ENCODE measurements at regions not wholly inside any gene's neighbourhood (a gene's known extent, or its start where the extent isn't known, plus 50 kb on each side); places are given as distances from the start of the nearest gene placed in this dataset.
A peak's percentile ranks its signal among the peaks of the same experiment; 100 is the strongest.

DNA sequence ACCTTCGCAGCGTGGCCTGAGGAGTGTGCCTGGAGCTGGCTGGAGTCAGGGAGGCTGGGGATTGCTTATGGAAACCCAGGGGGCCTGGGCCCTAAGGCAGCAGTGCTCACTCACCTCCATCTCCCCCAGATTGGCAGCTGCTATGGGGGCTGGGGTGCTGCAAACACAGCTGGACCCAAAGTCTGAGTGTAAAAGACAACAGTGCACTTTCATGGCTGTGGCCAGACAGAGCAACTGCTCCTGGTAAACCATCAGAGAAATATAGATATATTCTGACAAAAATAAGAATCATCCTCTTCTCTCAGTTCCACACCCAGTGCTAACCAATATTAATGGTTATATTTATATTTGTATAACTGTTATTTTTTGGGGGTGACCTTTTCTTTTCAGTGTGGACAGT, 123.9 kb downstream of the TENT4A start:
- Histone ChIP-seq H3K9me3 (ENCODE audit: severe bottlenecking) (peaks cover 14% of the 10 kb centered on the region), H3K36me3 (no peaks in the 10 kb centered on the region), H3K27me3 (ENCODE audit: insufficient read depth, low read depth, severe bottlenecking) (no peaks in the 10 kb centered on the region), H3K4me3 (ENCODE audit: low read depth, low read length) (no peak overlapping the region), H3K27ac (no peak overlapping the region)
- DNase-seq = no peak
- TF ChIP-seq, protein P1, sequence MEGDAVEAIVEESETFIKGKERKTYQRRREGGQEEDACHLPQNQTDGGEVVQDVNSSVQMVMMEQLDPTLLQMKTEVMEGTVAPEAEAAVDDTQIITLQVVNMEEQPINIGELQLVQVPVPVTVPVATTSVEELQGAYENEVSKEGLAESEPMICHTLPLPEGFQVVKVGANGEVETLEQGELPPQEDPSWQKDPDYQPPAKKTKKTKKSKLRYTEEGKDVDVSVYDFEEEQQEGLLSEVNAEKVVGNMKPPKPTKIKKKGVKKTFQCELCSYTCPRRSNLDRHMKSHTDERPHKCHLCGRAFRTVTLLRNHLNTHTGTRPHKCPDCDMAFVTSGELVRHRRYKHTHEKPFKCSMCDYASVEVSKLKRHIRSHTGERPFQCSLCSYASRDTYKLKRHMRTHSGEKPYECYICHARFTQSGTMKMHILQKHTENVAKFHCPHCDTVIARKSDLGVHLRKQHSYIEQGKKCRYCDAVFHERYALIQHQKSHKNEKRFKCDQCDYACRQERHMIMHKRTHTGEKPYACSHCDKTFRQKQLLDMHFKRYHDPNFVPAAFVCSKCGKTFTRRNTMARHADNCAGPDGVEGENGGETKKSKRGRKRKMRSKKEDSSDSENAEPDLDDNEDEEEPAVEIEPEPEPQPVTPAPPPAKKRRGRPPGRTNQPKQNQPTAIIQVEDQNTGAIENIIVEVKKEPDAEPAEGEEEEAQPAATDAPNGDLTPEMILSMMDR (IDR thresholded peaks at IDR 0.05; ENCODE audit: low read depth, low read length) = no peak

DNA sequence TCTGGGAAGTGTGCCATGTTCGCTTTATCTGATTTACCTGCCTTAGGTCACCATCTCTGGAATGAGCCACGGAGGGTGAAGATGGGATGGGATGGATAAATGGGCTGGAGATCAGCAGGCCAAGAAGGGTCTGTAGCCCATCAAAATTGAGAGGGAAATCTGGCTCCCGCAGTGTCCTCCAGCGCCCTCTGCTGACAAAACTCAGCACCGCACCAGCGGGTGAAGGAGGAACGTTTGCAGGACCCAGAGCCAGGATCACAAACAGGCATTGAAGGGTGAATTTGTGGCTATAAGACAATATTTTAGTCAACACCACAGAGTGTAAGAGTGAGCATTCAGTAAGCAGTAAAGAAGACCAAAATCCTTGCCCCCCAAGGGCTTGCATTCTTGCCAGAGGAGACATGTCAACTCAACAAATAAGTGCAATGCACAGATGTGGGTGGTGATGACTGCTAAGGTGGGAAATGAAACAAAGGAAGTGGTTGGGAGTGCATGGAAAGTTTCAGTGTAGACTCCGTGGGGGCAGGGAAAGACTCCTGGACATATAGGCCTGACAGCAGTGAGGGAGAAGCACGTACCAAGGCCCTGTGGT, 124.4 kb downstream of the TENT4A start:
- TF ChIP-seq, protein P1 (IDR thresholded peaks at IDR 0.05; ENCODE audit: low read depth, low read length) = peak; percentile 82
- H3K27me3 ChIP-seq (ENCODE audit: insufficient read depth, low read depth, severe bottlenecking) = no peaks in the 10 kb centered on the region
- peaks cover 18% of the 10 kb centered on the region for H3K9me3 ChIP-seq (ENCODE audit: severe bottlenecking)
- H3K36me3 ChIP-seq = no peaks in the 10 kb centered on the region
- DNase-seq = peak; percentile 55
- no peak overlapping the region for H3K27ac ChIP-seq
- no peak overlapping the region for H3K4me3 ChIP-seq (ENCODE audit: low read depth, low read length)

DNA sequence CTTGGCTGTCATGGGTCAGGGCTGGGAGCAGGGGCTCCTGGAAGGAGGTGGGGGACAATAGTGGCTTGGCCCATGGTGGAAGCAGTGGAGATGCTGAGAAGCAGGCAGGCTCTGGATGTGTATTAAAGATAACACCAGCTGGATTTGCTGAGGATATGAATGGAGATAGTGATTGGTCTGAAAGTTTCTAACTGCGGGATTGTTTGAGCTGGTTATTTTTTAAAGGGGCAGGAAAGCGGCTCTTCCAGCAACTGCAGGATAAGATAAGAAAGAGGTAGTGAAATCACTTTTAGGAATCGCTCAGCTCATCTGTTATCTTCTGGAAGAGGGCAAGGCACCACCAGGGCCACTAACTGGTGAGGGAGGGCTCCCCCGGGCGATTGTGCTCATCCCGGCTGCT, 125.5 kb downstream of the TENT4A start:
- peaks cover 29% of the 10 kb centered on the region for H3K9me3 ChIP-seq (ENCODE audit: severe bottlenecking)
- H3K36me3 ChIP-seq = no peaks in the 10 kb centered on the region
- no peak overlapping the region for H3K4me3 ChIP-seq (ENCODE audit: low read depth, low read length)
- peak overlapping the region; percentile 77 for H3K27ac ChIP-seq
- H3K27me3 ChIP-seq (ENCODE audit: insufficient read depth, low read depth, severe bottlenecking) = no peaks in the 10 kb centered on the region
- TF ChIP-seq, protein P1 (IDR thresholded peaks at IDR 0.05; ENCODE audit: low read depth, low read length) = no peak
- no peak for DNase-seq

DNA sequence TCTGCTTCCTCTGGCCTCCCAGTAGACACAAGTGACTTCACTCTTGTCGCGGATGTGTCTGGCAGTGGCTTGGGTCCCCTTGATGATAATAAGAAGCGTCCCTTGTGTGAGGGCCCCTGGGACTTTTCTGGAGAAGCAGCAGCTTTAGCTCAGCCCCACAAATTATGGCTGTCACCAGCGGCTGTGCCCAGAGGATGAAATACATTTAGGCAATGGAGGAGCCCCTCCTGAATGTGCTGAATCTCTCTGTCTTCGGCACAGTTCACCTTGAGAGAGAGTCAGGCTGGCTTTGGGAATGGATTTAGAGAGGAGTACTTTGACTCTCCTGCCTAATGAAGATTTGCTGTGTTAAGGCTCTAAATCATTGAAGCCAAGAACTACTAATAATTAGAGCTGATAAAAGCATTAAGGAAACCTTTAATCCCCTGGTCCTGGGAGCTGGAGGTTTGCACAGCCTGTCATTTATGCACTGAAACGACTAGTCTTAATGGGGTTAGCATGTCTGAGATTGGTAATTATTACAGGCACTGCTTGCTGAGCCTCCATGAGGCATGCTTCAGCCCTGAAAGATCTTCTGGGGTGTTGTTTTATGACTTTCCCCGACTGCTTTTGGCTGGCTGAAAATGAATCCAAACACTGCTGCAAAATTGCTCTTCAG, 127.0 kb downstream of the TENT4A start:
- Histone ChIP-seq H3K27me3 (ENCODE audit: insufficient read depth, low read depth, severe bottlenecking) (no peaks in the 10 kb centered on the region), H3K9me3 (ENCODE audit: severe bottlenecking) (peaks cover 42% of the 10 kb centered on the region), H3K27ac (peak overlapping the region; percentile 77), H3K36me3 (no peaks in the 10 kb centered on the region), H3K4me3 (ENCODE audit: low read depth, low read length) (0 out of 2 replicates have a peak overlapping the region, but pooled peaks have one; percentile 2)
- peak; percentile 86 for DNase-seq
- TF ChIP-seq, protein P1 (IDR thresholded peaks at IDR 0.05; ENCODE audit: low read depth, low read length) = no peak

DNA sequence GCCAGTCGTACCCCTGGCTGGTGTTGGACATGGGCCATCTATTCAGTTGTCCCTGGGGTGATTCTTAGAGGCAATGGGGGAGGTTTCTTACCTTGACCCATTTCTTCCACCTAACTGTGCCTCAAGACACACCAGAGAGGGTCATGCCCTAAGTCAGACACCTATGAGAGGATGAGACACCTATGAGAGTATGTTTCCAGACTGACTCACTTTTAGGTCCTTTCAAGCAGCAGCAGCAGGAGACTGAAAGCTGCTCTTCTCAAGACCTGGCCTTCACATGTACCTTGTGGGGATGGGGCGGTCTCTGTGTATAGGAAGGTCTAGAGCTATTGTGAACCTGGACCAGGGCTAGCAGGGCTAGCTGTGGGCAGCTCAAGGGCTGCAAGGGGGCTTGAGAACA, 130.1 kb downstream of the TENT4A start:
- Histone ChIP-seq H3K36me3 (no peaks in the 10 kb centered on the region), H3K9me3 (ENCODE audit: severe bottlenecking) (peaks cover 46% of the 10 kb centered on the region), H3K27me3 (ENCODE audit: insufficient read depth, low read depth, severe bottlenecking) (no peaks in the 10 kb centered on the region), H3K27ac (no peak overlapping the region), H3K4me3 (ENCODE audit: low read depth, low read length) (no peak overlapping the region)
- DNase-seq = no peak
- TF ChIP-seq, protein P1 (IDR thresholded peaks at IDR 0.05; ENCODE audit: low read depth, low read length) = no peak
